HG03565 (cell line): ENCODE measurements at regions not wholly inside any gene's neighbourhood (a gene's known extent, or its start where the extent isn't known, plus 50 kb on each side); places are given as distances from the start of the nearest gene placed in this dataset.
"Not testable (repeated sequence)": the region's sequence is repeated elsewhere in the genome, so short reads cannot be mapped to it uniquely, and the experiment has no call there.

Experiments used
- ATAC-seq: cut with Tn5 transposase; IDR thresholded peaks from one replicate; pipeline ENCODE4 v1.9.1; 2021; ENCODE audit warnings: mild to moderate bottlenecking, moderate library complexity; ENCODE audit not compliant: unreplicated experiment

DNA sequence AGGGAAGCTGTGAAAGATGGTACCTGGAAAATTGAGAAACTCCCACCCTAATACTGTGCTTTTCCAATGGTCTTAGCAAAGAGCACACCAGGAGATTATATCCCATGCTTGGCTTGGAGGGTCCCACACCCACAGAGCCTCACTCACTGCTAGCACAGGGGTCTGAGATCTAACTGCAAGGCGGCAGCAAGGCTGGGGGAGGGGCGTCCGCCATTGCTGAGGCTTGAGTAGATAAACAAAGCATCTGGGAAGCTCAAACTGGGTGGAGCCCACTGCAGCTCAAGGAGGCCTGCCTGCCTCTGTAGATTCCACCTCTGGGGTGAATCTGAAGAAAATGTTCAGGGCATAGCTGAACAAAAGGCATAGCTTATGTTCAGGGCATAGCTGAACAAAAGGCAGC, 510.6 kb upstream of the LMO3 start:
- ATAC-seq: not testable (repeated sequence)

- no peak for ATAC-seq
Observed at GRCh38 chr12:17110316-17110715, 504.4 kb upstream of the LMO3 start.

GRCh38 chr12:17108877-17109541, 503.0 kb upstream of the LMO3 start:
- ATAC-seq: no peak

- no peak for ATAC-seq
Observed at GRCh38 chr12:17104801-17105200, 498.8 kb upstream of the LMO3 start.

DNA sequence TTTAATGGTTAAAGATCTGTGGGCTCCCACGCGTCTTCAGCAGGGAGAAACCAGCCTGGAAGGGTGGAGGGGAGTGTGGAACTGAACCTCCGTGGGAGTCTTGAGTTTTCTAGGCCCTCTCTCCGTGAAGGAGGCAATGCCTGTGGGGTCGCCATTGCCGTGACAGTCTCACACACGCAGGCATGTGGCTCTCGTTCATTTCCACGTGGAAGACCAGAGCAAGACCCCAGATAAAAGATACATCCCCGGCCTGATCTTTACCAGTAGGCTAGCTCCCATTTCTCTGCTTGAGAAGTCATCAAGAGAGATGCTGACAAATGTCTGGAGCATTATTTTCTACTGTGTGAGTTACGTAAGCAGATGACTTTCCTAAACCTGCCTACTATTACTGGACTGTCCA, 491.7 kb upstream of the LMO3 start:
- ATAC-seq: no peak

DNA sequence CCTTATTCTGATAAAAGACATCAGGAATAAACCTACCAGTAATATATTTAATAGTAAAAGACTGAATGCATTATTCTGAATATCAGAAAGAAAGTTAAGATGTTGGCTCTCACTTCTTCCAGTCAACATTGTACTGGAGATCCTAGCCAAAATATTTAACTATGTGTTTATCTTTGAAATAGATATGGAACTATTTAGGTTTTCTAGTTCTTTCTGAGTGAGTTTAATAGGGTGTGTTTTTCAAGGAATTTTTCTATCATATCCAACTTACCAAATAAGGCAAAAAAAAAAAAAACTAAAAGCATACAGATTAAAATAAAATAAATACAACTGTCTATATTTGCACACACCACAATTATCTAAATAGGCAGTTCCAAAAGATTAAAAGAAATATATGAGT, 478.9 kb upstream of the LMO3 start:
- no peak for ATAC-seq

- no peak for ATAC-seq
Observed at GRCh38 chr12:17079251-17079909, 473.4 kb upstream of the LMO3 start.

DNA sequence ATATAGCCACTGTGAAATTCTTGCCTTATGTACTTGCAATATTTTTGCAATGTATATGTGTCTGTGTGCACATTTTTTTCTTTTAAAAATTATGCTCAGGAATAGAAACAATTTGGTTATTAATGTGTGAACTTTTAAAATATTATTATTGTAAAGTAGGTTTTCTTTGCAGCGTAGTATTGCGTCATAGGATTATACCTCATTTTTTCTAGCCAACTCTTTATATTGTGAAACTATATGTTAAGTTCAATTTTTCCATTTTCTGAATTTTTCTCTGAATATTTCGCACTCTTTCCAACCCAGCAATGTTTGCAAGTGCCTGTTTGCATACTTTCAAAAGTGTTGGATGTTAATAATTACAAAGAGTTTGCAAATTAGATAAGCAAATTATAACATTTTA, 471.6 kb upstream of the LMO3 start:
- ATAC-seq: no peak

DNA sequence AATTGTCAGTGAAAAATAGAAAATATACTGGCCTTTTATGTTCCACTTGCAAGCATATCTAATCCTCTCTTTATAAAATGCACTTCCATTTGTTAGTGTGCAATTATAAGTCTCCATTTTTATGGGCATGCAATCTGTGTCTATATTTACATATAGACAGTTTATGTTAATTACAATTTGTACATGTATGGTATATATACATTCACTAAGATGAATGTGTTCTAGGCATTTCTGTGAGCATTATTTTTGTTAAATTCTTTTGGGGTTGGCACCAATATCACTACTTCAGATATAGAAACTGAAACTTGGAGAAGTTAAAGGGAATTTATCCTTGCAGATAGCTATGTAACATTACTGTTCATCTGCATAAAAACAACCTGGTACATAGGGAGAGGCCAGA, 470.8 kb upstream of the LMO3 start:
- ATAC-seq: no peak

DNA sequence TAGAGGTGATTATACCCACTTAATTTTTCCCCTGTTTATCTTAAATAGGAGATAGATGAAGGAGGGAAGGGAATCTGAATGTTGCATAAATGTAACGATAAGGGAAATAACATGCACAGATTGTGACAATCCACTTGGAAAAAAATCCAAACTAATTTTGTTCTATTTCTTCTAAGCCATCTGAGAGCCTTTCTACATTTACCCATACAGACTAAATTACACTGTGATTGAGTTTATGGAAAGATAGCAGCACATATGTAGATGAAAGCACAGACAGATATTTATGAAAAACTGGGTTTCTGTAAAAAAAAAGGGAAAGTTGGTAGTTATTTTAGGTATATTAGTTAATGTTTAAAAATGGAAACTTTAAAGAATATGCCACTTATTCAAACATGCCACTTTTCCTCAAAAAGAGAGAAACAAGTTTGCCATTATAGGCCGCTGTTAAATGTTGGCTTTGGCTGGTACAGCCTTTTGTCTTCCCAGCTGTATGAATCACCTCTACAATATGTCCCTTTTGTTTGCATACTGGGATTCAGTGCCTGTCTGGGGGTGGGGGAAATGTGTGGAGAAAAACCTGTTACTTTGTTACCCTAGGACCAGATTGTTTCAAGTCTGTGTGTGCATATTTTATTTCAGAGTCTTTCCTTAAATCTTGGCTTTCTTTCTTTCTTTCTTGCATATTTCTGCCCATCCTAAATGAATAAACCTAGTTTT, 470.2 kb upstream of the LMO3 start:
- no peak for ATAC-seq

- no peak for ATAC-seq
Observed at GRCh38 chr12:17064834-17065233, 458.9 kb upstream of the LMO3 start.

DNA sequence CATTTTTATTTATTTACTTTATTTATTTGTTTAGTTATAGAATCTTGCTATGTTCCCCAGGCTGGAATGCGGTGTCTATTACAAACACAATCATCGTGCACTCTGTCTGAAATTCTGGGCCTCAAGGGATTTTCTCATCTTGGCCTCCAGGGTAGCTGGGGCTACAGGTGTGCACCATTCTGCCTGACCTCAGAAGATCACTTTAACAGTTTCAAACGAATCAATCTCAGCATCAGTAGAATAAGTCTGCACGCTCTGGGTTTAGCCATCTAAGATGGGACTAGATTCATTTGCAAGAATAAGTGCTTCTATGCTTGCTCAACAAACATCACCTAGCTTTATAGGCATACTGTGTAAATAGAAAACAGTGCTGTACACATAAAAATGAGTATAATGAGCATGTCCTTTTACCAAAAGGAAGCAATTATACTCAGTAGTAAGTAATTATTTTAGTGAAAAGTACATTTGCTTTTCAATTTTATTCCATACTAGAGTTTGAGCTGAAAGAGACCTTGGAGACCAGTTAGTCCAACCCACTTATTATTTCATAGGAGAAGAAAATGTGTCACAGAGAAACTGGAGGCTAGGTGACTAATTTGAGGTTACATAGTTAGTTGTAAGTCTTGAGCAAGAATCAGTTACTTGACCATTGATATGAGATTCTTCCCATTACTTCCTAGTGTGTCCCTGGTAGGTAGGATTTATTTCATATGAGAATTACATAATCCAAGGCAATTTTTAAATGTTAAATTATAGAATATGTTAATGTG, 456.5 kb upstream of the LMO3 start:
- no peak for ATAC-seq

DNA sequence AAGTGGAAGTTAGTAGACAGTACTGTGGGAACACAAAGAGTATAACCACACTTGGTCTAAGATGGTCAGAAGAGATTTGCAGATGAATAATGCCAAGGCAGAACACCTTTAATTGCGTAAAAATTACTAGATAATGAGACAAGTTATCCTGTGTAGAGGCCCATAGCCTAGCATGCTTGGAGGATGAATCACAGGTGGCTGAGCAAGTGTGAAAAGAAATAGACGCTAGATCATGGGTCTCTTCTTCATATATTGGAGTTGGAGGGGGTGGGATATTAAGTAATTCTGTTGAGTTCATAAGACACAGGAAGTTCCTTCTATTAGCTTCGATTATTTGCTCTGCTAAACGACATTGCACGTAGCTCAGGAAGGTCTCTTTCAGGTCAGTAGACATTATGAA, 454.3 kb upstream of the LMO3 start:
- ATAC-seq: no peak

DNA sequence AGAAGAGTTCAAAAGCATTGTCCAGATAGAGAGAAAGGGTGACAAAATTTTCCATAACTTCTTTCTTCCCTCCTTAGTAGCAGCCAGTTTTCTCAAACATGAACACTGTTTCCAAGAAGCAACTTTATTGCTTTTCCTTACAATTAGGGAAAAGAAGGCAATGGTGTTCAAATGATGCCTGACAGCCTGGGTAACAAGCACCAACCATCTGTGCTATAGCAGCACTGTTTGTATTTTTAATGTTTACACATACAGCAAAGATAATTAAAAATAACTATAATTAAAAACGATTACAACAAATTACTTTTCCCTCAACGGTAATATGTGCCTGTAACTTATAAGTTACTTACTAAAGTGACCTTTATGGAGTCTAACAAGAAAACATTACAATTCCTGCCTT, 450.6 kb upstream of the LMO3 start:
- no peak for ATAC-seq

DNA sequence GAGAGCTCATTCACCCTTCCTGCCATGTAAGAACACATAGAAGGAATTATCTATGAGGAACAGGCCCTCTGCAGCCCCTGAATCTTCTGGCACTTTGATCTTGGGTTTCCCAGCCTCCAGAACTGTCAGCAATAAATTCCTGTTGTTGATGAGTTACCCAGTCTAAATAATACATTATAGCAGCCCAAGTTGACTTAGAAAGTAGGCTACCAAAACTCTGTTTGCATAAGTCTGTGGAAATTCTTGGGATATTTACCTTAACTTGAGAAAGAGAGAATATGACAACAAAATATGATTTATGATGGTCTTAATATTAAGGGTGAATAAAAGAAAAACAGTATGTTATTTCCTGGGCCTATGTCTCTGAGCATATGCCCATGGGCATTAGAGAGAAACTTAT, 433.0 kb upstream of the LMO3 start:
- ATAC-seq: no peak

DNA sequence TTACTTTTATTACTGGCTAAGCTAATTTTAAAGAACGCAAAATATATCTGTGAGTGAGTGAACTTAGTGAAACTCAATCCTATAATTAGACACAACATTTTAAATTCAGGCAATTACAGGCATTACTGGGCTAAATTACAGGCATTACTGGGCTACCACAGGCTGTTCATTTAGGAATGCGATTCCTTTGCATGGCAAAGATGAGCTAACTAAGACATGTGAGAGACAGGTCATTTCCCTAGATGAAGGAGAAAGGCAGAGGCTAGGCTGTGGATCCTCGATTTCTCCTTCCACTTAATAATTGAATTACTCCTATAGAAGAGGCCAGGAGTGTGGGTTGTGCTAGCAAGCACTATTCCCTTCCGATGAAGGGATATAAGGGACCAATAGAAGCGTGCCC, 429.4 kb upstream of the LMO3 start:
- no peak for ATAC-seq

DNA sequence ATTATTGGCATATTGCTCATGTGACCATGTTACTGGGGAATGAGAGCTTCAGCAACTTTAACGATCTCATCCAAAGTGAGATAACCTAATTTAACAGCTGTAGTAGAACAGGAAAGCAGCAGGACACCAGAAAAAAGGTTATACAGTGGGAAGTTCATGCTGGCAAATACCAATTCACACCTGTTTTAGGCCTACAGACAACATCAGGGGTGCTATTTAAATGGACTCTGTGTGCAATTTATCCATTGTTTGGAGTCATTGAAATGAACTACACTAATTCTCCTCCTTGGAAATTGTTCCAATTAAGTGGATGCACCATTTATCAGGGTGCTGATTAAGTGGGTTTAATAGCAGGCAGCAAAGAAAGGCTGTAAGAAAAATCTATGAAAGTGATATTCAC, 424.4 kb upstream of the LMO3 start:
- no peak for ATAC-seq

- ATAC-seq: no peak
Observed at GRCh38 chr12:17028348-17028747, 422.4 kb upstream of the LMO3 start.

DNA sequence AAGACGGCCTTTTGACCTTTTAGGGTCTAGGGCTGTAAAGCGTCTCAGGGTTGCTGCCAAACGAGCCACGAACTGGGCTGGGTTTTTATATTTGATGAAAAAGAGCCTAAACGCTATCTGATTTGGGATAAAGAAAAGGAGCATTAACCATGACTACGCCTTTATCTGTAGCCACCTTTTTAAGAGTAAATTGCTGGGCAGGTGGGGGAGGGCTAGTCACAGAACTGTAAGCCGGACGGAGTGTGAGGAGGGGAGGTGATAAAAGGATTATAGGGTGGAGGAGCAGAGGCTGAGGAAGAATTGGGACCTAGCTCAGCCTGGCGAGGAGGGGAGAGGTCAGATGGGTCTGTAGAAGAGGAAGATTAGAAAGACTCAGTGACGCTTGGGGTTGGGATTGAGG, 419.5 kb upstream of the LMO3 start:
- ATAC-seq: not testable (repeated sequence)

GRCh38 chr12:17020765-17021164, 414.8 kb upstream of the LMO3 start:
- no peak for ATAC-seq

DNA sequence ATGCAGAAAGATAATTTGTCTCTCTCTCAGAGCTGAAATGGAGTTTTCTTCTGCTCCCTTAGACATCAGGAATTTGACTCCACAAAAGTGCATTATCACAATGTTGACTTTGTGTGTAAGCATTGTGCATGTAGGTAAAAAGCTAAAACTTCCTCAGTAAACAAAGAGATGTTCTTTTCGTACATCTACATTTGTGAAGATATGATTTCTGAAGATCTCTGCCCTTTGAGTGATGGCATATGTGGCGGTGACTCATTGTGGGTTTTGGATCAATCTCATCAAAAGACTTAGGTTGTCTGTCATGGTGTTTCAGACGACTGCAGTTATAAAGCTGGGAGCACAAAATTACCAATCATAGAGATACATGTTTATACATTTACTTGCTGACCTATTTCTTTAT, 411.4 kb upstream of the LMO3 start:
- no peak for ATAC-seq
